HG02763 (cell line): ENCODE measurements at regions not wholly inside any gene's neighbourhood (a gene's known extent, or its start where the extent isn't known, plus 50 kb on each side); places are given as distances from the start of the nearest gene placed in this dataset.

Source experiments
- ATAC-seq: cut with Tn5 transposase; IDR thresholded peaks from one replicate; pipeline ENCODE4 v1.9.1; 2021; ENCODE audit warnings: mild to moderate bottlenecking, moderate library complexity; ENCODE audit not compliant: unreplicated experiment

GRCh38 chr2:128549094-128549493 lies 230.4 kb upstream of the HS6ST1 start:
- no peak for ATAC-seq

GRCh38 chr2:128549646-128550260 lies 231.1 kb upstream of the HS6ST1 start:
- no peak for ATAC-seq

- no peak for ATAC-seq
Observed at GRCh38 chr2:128550389-128550788, 231.7 kb upstream of the HS6ST1 start.

- ATAC-seq: no peak
Observed at GRCh38 chr2:128550801-128551416, 232.2 kb upstream of the HS6ST1 start.

- no peak for ATAC-seq
Observed at GRCh38 chr2:128551435-128551834, 232.8 kb upstream of the HS6ST1 start.

- ATAC-seq: no peak
Observed at GRCh38 chr2:128552141-128552805, 233.6 kb upstream of the HS6ST1 start.

GRCh38 chr2:128552806-128553551 lies 234.3 kb upstream of the HS6ST1 start:
- ATAC-seq: no peak

- no peak for ATAC-seq
Observed at GRCh38 chr2:128554151-128554769, 235.6 kb upstream of the HS6ST1 start.

GRCh38 chr2:128555433-128555832 lies 236.8 kb upstream of the HS6ST1 start:
- no peak for ATAC-seq

GRCh38 chr2:128556089-128556488 lies 237.4 kb upstream of the HS6ST1 start:
- no peak for ATAC-seq

- ATAC-seq: no peak
Observed at GRCh38 chr2:128556633-128557032, 238.0 kb upstream of the HS6ST1 start.

GRCh38 chr2:128557069-128557468 lies 238.4 kb upstream of the HS6ST1 start:
- ATAC-seq: no peak

GRCh38 chr2:128557831-128558241 lies 239.2 kb upstream of the HS6ST1 start:
- ATAC-seq: no peak

GRCh38 chr2:128558441-128558840 lies 239.8 kb upstream of the HS6ST1 start:
- no peak for ATAC-seq

- no peak for ATAC-seq
Observed at GRCh38 chr2:128558895-128559532, 240.3 kb upstream of the HS6ST1 start.

- ATAC-seq: no peak
Observed at GRCh38 chr2:128559533-128560515, 241.2 kb upstream of the HS6ST1 start.

GRCh38 chr2:128560718-128561117 lies 242.1 kb upstream of the HS6ST1 start:
- ATAC-seq: no peak

- ATAC-seq: no peak
Observed at GRCh38 chr2:128562471-128563347, 244.0 kb upstream of the HS6ST1 start.

- ATAC-seq: no peak
Observed at GRCh38 chr2:128563348-128563687, 244.7 kb upstream of the HS6ST1 start.
